ENCODE measurements at regions not wholly inside any gene's neighbourhood (a gene's known extent, or its start where the extent isn't known, plus 50 kb on each side); places are given as distances from the start of the nearest gene placed in this dataset.
"Not testable (repeated sequence)": the region's sequence is repeated elsewhere in the genome, so short reads cannot be mapped to it uniquely, and the experiment has no call there.

- intact Hi-C loops (cut with DNase I): no loop called here
- no peak for DNase-seq
- no peak for ATAC-seq
Measured at GRCh38 chr13:42466123-42466522, 107.8 kb upstream of the TNFSF11 start.

- intact Hi-C loops (cut with DNase I): no loop called here
Measured at GRCh38 chr13:42466609-42467008, 107.3 kb upstream of the TNFSF11 start.

GRCh38 chr13:42474954-42475353 is 99.0 kb upstream of the TNFSF11 start:
- intact Hi-C loops (cut with DNase I): no loop called here
- DNase-seq (no peak), ATAC-seq (no peak)

More at GRCh38 chr13:42466609-42467008, 107.3 kb upstream of the TNFSF11 start:
- ATAC-seq: no peak
- DNase-seq: no peak

GRCh38 chr13:42477596-42478190 is 96.3 kb upstream of the TNFSF11 start:
- DNase-seq: no peak
- intact Hi-C loops (cut with DNase I): no loop called here
- ATAC-seq: no peak

GRCh38 chr13:42478531-42479156 is 95.3 kb upstream of the TNFSF11 start:
- no peak for ATAC-seq
- DNase-seq: no peak
- intact Hi-C loops (cut with DNase I): no loop called here

- ATAC-seq (no peak), DNase-seq (no peak)
- intact Hi-C loops (cut with DNase I): no loop called here
Measured at GRCh38 chr13:42484386-42484785, 89.6 kb upstream of the TNFSF11 start.

- intact Hi-C loops (cut with DNase I): no loop called here
- ATAC-seq (no peak), DNase-seq (no peak)
Measured at GRCh38 chr13:42485272-42485671, 88.7 kb upstream of the TNFSF11 start.

DNA sequence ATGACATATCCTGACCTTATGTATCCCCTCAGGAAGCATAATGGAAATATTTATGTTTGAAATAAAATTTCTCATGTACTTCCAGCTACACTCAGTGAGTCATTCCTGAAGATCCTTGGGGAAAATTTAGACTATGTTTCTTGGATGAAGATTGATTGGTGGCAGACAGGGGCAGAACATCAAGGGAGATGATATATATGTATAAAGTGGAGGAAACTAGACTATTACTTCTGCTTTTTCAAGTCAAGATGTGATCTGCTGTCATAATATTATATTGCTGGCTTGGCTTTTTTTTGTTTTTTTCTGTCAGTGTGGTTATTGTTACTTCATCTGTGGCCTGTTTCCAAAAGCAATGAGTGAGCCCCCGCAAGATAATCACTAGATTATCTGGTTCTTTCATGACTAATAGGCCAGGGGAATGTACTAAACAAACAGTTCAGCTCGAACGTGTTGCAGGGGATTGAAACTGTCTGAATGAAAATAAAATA is 87.2 kb upstream of the TNFSF11 start:
- intact Hi-C loops (cut with DNase I): no loop called here
- ATAC-seq (peak in 1 of 2 donors; percentile 40), DNase-seq (no peak)

DNA sequence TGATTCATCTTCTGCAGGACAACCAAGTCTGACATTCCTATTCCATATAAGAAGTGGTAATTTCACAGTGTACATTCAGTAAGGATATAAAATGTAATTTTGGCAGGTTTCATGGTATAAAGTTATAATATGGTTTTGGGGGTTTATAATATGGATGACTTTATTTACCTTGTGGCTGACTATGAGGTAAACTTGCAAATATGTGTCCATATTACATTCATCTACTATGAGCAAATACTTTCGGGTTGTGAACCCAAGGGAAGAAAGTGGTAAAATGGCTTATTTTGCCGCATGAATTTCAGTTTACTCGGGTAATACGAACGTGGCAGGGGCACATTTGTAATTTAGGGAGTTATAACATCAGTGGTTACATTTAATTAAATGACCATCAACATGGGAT is 86.7 kb upstream of the TNFSF11 start:
- intact Hi-C loops (cut with DNase I): no loop called here
- ATAC-seq (no peak), DNase-seq (no peak)

DNA sequence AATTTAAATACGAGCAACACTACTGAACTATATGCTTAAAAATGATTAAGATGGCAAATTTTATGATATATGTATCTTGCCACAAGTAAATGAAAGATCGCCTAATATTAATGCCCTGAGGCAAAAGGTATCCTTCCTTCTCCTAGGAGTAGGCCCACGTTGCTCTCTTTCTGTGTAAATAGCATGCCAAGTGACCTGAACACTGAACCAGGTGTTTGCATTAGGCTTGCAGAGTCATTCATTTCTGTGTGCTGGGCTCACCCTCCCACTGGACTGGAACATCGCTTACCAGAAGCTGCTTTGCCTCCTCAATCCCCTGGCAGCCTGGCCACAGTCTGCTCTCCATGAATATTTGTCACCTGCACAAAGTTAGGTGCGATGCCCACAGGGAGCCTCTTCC is 83.3 kb upstream of the TNFSF11 start:
- no peak for ATAC-seq
- intact Hi-C loops (cut with DNase I): no loop called here
- DNase-seq: no peak

DNA sequence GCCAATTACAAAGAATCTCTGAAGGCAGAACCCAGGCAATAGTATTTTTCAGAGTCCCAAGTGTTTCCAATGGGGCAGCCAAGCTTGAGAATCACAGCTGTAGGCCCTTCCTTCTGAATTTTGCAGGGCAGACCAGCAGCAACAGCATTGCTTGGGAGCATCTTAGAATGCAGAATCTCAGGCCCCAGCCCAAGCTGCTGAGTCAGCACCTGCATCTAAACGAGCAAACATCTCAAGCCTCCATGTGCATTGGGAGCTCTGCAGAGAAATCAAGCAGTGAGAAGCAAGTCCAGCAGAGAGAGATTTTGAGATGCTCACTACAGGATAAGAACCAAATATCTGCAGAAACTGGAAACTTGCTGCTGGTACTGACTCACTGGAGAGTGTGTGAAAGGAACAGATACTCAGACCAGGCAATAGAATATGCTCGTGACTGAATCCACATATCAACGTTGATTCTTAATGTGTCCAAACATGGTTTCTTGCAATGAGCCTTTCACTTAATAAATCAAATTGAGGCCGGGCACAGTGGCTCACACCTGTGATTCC is 81.5 kb upstream of the TNFSF11 start:
- no peak for DNase-seq
- intact Hi-C loops (cut with DNase I): no loop called here
- ATAC-seq: no peak

DNA sequence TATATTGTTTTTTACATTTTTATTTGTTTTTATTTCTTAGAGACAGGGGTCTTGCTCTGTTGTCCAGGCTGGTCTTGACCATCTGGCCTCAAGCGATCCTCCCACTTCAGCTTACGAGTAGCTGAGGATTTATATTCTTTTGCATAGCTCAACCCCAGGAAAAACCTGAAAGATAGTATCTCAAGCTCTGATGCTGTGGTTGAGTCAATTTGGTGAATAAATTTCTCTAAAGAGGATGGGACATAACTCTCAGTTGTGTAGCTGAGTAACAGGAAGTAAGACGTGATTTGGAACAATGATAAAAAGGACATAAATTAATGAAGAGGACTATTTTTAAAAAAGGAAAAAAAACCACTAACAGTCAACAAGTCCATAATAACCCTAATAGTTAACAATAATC is 79.8 kb upstream of the TNFSF11 start:
- no peak for DNase-seq
- no peak for ATAC-seq
- intact Hi-C loops (cut with DNase I): no loop called here

GRCh38 chr13:42495255-42495654 is 78.7 kb upstream of the TNFSF11 start:
- intact Hi-C loops (cut with DNase I): no loop called here

DNA sequence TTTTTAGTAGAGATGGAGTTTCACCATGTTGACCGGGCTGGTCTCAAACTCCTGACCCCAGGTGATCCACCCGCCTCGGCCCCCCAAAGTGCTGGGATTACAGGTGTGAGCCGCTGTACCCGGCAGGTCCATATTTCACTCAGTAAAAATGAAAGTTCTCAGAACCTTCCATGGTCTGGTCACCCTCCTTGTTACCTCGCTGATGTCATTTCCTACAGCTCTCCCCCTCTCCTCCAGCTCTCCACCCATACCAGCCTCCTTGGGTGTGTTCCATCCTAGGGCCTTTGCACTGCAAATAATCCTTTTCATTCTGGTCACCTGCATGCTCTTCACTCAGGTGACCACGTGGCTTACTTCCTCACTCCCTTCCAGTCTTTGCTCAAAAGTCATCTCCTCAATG is 78.2 kb upstream of the TNFSF11 start:
- no peak for ATAC-seq
- intact Hi-C loops (cut with DNase I): no loop called here
- DNase-seq: no peak

More at GRCh38 chr13:42495255-42495654, 78.7 kb upstream of the TNFSF11 start:
- DNase-seq: no peak
- ATAC-seq: no peak

- ATAC-seq; intact Hi-C loops (cut with DNase I); DNase-seq: not testable (repeated sequence)
Measured at GRCh38 chr13:42496926-42497554, 76.9 kb upstream of the TNFSF11 start.

GRCh38 chr13:42497798-42498197 is 76.2 kb upstream of the TNFSF11 start:
- ATAC-seq: peak in 1 of 2 donors; percentile 54
- intact Hi-C loops (cut with DNase I): no loop called here
- no peak for DNase-seq

DNA sequence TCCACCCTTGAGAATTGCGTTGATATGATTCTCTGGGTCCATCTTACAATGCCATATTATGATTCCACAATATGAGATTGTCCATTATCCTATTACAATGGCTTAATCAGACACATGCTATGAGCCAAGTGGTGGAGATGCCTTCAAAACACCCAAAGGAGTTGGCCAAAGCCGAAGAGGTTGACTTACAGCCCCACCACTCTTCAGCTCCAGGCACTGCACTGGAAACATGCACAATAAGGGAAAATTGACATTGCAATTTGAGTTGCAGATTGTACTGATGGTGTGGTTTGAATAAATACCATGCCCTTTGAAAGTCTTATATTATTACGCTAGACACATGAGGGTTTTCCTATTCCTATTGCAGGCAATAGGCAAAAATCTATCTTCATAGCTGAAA is 75.4 kb upstream of the TNFSF11 start:
- no peak for DNase-seq
- ATAC-seq: no peak
- intact Hi-C loops (cut with DNase I): no loop called here
